HEK293T (cell line): ENCODE measurements at regions not wholly inside any gene's neighbourhood (a gene's known extent, or its start where the extent isn't known, plus 50 kb on each side); places are given as distances from the start of the nearest gene placed in this dataset.

Source experiments
- FOXA1 ChIP-seq: fragments of 450-650 bp; IDR thresholded peaks from 2 replicates; pipeline ENCODE4 v1.6.1; 2016; ENCODE audit warnings: mild to moderate bottlenecking
- SUZ12 ChIP-seq: fragments of 450-650 bp; IDR thresholded peaks from 2 replicates; pipeline ENCODE4 v1.6.1; 2016; ENCODE audit warnings: mild to moderate bottlenecking

GRCh38 chr9:99441829-99442228, 219.7 kb downstream of the SEC61B start:
- no peak for TF ChIP-seq FOXA1
- TF ChIP-seq SUZ12 = no peak
